ENCODE measurements at regions not wholly inside any gene's neighbourhood (a gene's known extent, or its start where the extent isn't known, plus 50 kb on each side); places are given as distances from the start of the nearest gene placed in this dataset.

DNA sequence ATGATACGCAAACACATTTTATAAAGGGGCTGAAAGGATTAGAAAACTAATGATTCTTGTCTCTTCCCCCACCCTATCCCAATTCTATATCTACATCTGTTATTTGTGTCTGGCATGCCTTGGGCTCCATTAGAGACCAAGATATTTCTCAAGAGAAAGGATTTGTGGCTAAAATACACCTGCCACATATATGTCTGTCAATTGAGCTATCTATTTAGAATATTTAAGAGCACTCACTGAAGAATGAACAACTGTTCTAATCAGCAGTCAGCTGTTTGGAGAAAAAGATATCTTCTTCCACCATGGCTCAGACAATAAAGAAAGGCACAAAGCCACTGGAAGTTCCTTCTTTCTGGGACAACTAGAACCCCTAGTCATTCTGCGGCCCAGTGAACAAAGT lies 61.7 kb upstream of the LRRN1 start:
- DNase-seq (ENCODE audit: extremely low spot score, unreplicated experiment): no peak
- Mint-ChIP-seq H3K4me1 (ENCODE audit: unreplicated experiment) (no peaks in the 10 kb centered on the region), H3K4me3 (ENCODE audit: unreplicated experiment) (no peak overlapping the region), H3K27ac (ENCODE audit: unreplicated experiment) (no peak overlapping the region), H3K36me3 (ENCODE audit: unreplicated experiment) (no peaks in the 10 kb centered on the region), H3K9me3 (ENCODE audit: unreplicated experiment) (peaks cover 4% of the 10 kb centered on the region), H3K27me3 (ENCODE audit: unreplicated experiment) (no peaks in the 10 kb centered on the region)
- no peak for TF ChIP-seq CTCF (IDR thresholded peaks at IDR 0.05)

DNA sequence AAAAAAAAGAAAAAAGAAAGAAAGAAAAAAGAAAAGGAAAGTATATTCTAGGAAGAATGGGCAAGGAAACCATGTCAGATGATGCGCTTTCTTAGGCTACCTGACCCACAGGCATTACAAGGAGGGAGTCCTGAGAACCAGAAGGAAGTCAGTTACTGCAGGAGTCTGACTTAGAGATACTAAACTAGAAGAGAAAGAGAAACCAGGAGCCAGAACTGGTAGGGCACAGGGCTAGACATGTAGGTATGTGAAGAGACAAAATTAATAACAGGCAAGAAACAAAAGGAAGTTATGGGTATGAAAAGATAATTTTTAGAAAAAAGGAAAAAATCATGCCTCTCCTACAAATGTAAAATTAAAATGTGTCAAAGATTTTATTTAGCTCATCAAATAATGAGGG lies 63.3 kb upstream of the LRRN1 start:
- Mint-ChIP-seq H3K9me3 (ENCODE audit: unreplicated experiment) (peaks cover 7% of the 10 kb centered on the region), H3K4me1 (ENCODE audit: unreplicated experiment) (no peaks in the 10 kb centered on the region), H3K36me3 (ENCODE audit: unreplicated experiment) (no peaks in the 10 kb centered on the region), H3K27ac (ENCODE audit: unreplicated experiment) (no peak overlapping the region), H3K27me3 (ENCODE audit: unreplicated experiment) (no peaks in the 10 kb centered on the region), H3K4me3 (ENCODE audit: unreplicated experiment) (no peak overlapping the region)
- no peak for DNase-seq (ENCODE audit: extremely low spot score, unreplicated experiment)
- TF ChIP-seq CTCF (IDR thresholded peaks at IDR 0.05): no peak

- DNase-seq (ENCODE audit: extremely low spot score, unreplicated experiment): no peak
- no peak overlapping the region for H3K27ac Mint-ChIP-seq (ENCODE audit: unreplicated experiment)
These were observed 64.3 kb upstream of the LRRN1 start for GRCh38 chr3:3734881-3735280.

GRCh38 chr3:3729261-3729660 lies 70.0 kb upstream of the LRRN1 start:
- no peaks in the 10 kb centered on the region for H3K27me3 Mint-ChIP-seq (ENCODE audit: unreplicated experiment)
- H3K9me3 Mint-ChIP-seq (ENCODE audit: unreplicated experiment): peaks cover 10% of the 10 kb centered on the region
- no peaks in the 10 kb centered on the region for H3K4me1 Mint-ChIP-seq (ENCODE audit: unreplicated experiment)
- TF ChIP-seq CTCF (IDR thresholded peaks at IDR 0.05): no peak
- no peak overlapping the region for H3K27ac Mint-ChIP-seq (ENCODE audit: unreplicated experiment)
- no peaks in the 10 kb centered on the region for H3K36me3 Mint-ChIP-seq (ENCODE audit: unreplicated experiment)
- no peak overlapping the region for H3K4me3 Mint-ChIP-seq (ENCODE audit: unreplicated experiment)
- DNase-seq (ENCODE audit: extremely low spot score, unreplicated experiment): no peak

More at GRCh38 chr3:3734881-3735280, 64.3 kb upstream of the LRRN1 start:
- Mint-ChIP-seq H3K27me3 (ENCODE audit: unreplicated experiment) (no peaks in the 10 kb centered on the region), H3K36me3 (ENCODE audit: unreplicated experiment) (no peaks in the 10 kb centered on the region), H3K9me3 (ENCODE audit: unreplicated experiment) (peaks cover 7% of the 10 kb centered on the region), H3K4me3 (ENCODE audit: unreplicated experiment) (no peak overlapping the region), H3K4me1 (ENCODE audit: unreplicated experiment) (no peaks in the 10 kb centered on the region)
- no peak for TF ChIP-seq CTCF (IDR thresholded peaks at IDR 0.05)

- no peaks in the 10 kb centered on the region for H3K36me3 Mint-ChIP-seq (ENCODE audit: unreplicated experiment)
- peaks cover 7% of the 10 kb centered on the region for H3K9me3 Mint-ChIP-seq (ENCODE audit: unreplicated experiment)
- no peak for TF ChIP-seq CTCF (IDR thresholded peaks at IDR 0.05)
- H3K27me3 Mint-ChIP-seq (ENCODE audit: unreplicated experiment): no peaks in the 10 kb centered on the region
- no peak overlapping the region for H3K4me3 Mint-ChIP-seq (ENCODE audit: unreplicated experiment)
- no peak overlapping the region for H3K27ac Mint-ChIP-seq (ENCODE audit: unreplicated experiment)
- no peak for DNase-seq (ENCODE audit: extremely low spot score, unreplicated experiment)
- no peaks in the 10 kb centered on the region for H3K4me1 Mint-ChIP-seq (ENCODE audit: unreplicated experiment)
These were observed 72.7 kb upstream of the LRRN1 start for GRCh38 chr3:3726549-3726948.
